Ishikawa (cell line): ENCODE measurements at regions not wholly inside any gene's neighbourhood (a gene's known extent, or its start where the extent isn't known, plus 50 kb on each side); places are given as distances from the start of the nearest gene placed in this dataset.

ENCODE experiments used
- CEBPB ChIP-seq: IDR thresholded peaks from 2 replicates; pipeline ENCODE4 v1.6.1; 2012
- CREB1 ChIP-seq: IDR thresholded peaks from 2 replicates; pipeline ENCODE4 v1.6.1; 2012; ENCODE audit warnings: low read depth
- EGR1 ChIP-seq: IDR thresholded peaks from 2 replicates; pipeline ENCODE4 v1.6.1; 2012
- EP300 ChIP-seq: IDR thresholded peaks from 2 replicates; pipeline ENCODE4 v1.6.1; 2012; ENCODE audit warnings: borderline replicate concordance
- FOXM1 ChIP-seq: IDR thresholded peaks from 2 replicates; pipeline ENCODE4 v1.6.1; 2012; ENCODE audit warnings: low read depth, borderline replicate concordance
- MAX ChIP-seq: IDR thresholded peaks from 2 replicates; pipeline ENCODE4 v1.6.1; 2012
- NFIC ChIP-seq: IDR thresholded peaks from 2 replicates; pipeline ENCODE4 v1.6.1; 2012
- RAD21 ChIP-seq: IDR thresholded peaks from 2 replicates; pipeline ENCODE4 v1.6.1; 2012; ENCODE audit warnings: low read depth
- REST ChIP-seq: IDR thresholded peaks from 2 replicates; pipeline ENCODE4 v1.6.1; 2012; ENCODE audit warnings: low read depth, mild to moderate bottlenecking
- TAF1 ChIP-seq: IDR thresholded peaks from 2 replicates; pipeline ENCODE4 v1.6.1; 2012; ENCODE audit warnings: low read depth, mild to moderate bottlenecking
- TCF12 ChIP-seq: IDR thresholded peaks from 2 replicates; pipeline ENCODE4 v1.6.1; 2012; ENCODE audit warnings: low read depth
- TEAD4 ChIP-seq: IDR thresholded peaks from 2 replicates; pipeline ENCODE4 v1.6.1; 2012
- USF1 ChIP-seq: IDR thresholded peaks from 2 replicates; pipeline ENCODE4 v1.6.1; 2012
- YY1 ChIP-seq: IDR thresholded peaks from 2 replicates; pipeline ENCODE4 v1.6.1; 2012; ENCODE audit warnings: low read depth
- ZBTB7A ChIP-seq: IDR thresholded peaks from 2 replicates; pipeline ENCODE4 v1.6.1; 2012; ENCODE audit warnings: low read depth

GRCh38 chr9:91035825-91036208 lies 234.2 kb downstream of the SYK start:
- TF ChIP-seq REST = no peak
- TF ChIP-seq TEAD4 = no peak
- TF ChIP-seq FOXM1 = no peak
- TF ChIP-seq TAF1 = no peak
- no peak for TF ChIP-seq CEBPB
- TF ChIP-seq EP300 = no peak
- no peak for TF ChIP-seq EGR1
- no peak for TF ChIP-seq TCF12
- TF ChIP-seq USF1 = no peak
- no peak for TF ChIP-seq MAX
- no peak for TF ChIP-seq NFIC

- no peak for TF ChIP-seq YY1
- TF ChIP-seq TCF12 = no peak
- no peak for TF ChIP-seq MAX
- no peak for TF ChIP-seq CEBPB
- no peak for TF ChIP-seq TEAD4
- TF ChIP-seq NFIC = no peak
- TF ChIP-seq RAD21 = no peak
- TF ChIP-seq TAF1 = no peak
- no peak for TF ChIP-seq REST
- no peak for TF ChIP-seq EGR1
- no peak for TF ChIP-seq ZBTB7A
- TF ChIP-seq FOXM1 = no peak
- no peak for TF ChIP-seq CREB1
Observed at GRCh38 chr9:91036356-91036755, 234.7 kb downstream of the SYK start.

GRCh38 chr9:91036826-91037510 lies 235.3 kb downstream of the SYK start:
- no peak for TF ChIP-seq NFIC
- TF ChIP-seq RAD21 = peak; percentile 49; the same call in 1 of the 2 replicates
- no peak for TF ChIP-seq MAX

GRCh38 chr9:91037511-91038482 lies 236.2 kb downstream of the SYK start:
- TF ChIP-seq REST (no peak), MAX (peak; percentile 71), EGR1 (no peak)
